HG02571 (cell line): ENCODE measurements at regions not wholly inside any gene's neighbourhood (a gene's known extent, or its start where the extent isn't known, plus 50 kb on each side); places are given as distances from the start of the nearest gene placed in this dataset.
A peak's percentile ranks its signal among the peaks of the same experiment; 100 is the strongest.
"Not testable (repeated sequence)": the region's sequence is repeated elsewhere in the genome, so short reads cannot be mapped to it uniquely, and the experiment has no call there.

Experiments
- ATAC-seq: cut with Tn5 transposase; IDR thresholded peaks from one replicate; pipeline ENCODE4 v1.9.1; 2021; ENCODE audit warnings: mild to moderate bottlenecking, moderate library complexity; ENCODE audit not compliant: unreplicated experiment

DNA sequence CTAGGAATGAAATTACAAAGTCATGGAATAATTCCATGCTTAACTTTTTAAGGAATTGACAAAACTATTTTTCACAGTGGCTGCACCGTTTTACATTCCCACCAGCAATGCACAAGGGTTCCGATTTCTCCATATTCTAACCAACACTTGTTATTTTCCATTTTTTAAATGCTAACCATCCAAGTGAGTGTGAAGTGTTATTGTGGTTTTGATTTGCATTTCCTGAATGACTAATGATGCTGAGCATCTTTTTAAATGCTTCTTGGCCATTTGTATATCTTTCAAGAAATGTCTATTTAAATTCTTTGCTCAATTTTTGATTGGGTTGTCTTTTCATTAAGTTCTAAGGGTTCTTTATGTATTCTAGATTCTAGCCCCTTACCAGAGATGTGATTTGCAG, 479.5 kb upstream of the SMARCA2 start:
- ATAC-seq: no peak

DNA sequence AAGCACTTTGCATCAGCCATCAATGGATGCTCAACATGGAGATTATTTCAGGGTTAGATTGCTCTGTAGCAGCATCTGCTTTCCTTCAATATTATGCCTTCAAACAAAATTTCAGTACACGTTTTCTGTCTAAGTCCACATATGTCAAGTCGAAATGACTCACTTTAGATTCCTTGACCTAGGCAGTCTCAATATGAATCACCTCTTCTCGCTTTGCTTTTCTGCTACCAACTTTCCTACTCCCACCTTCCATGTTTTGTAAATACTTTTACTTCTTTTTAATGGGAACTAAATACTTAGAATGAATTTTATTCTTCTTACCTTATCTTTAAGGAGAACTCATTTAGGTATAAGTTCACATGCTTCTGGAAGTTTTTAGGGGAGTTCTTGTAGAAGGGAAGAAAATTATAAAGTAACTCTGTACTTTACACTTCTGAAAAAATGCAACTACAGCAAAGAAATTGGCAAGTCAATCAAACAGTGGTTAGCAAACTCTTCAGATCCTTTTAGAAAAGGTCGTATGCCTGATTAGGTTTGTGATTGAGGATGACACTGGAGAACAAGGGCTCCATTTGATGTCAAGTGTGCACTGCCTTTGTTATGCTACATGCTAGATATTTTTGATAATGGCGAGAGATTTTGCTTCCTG, 478.5 kb upstream of the SMARCA2 start:
- ATAC-seq: peak; percentile 55

DNA sequence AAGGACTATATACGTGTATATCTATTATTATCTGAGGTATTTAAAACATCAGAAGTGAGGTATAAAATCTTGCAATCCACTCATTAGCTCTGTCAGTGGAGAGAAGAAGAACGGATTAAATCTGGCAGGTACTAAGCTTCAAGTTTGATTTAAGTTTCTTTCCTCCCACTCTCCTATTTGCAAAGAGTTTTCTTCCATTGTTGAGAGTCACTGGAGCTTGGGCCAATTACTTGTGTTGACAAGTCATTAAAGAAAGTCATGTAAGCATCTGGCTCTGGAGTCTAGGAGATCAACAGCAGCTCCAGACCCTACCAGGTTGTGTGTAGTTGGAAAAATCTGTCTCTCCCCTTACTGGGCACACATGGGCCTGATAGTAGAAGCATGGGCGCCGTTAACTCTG, 476.8 kb upstream of the SMARCA2 start:
- ATAC-seq: no peak

DNA sequence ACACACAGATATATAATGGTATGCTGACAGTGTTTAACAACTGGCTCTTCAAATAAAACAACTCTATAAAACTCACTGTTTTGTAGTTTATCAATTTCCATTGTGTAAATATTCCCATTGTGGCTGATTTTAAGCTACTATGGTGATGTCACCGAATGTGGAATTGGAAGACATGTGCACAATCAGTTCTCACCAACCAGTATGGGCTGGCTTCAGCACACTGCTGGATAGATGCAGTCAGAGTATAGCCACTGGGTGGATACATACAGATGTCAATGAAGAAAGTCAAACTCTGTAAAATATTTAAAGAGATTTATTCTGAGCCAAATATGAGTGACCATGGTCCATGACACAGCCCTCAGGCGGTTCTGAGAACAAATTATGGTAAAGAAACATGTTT, 475.9 kb upstream of the SMARCA2 start:
- ATAC-seq: no peak

DNA sequence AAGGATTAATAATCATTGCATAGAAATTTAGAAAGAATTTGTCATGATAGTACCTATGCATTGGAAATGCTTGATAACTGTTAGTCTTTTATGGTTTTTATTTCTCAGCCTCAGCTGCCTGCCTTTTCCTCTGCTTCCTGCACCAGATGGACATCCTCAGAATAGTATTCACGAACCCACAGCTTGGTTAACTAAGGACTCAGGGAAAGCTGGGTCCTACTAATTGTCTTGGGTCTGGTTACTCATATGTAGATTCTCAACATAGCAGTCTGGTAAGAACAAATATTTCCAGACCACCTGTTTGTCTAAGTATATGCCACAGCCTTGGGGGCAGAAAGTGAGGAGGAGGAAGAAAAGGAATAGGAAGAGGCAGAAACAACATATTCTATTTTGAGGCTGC, 464.5 kb upstream of the SMARCA2 start:
- no peak for ATAC-seq

DNA sequence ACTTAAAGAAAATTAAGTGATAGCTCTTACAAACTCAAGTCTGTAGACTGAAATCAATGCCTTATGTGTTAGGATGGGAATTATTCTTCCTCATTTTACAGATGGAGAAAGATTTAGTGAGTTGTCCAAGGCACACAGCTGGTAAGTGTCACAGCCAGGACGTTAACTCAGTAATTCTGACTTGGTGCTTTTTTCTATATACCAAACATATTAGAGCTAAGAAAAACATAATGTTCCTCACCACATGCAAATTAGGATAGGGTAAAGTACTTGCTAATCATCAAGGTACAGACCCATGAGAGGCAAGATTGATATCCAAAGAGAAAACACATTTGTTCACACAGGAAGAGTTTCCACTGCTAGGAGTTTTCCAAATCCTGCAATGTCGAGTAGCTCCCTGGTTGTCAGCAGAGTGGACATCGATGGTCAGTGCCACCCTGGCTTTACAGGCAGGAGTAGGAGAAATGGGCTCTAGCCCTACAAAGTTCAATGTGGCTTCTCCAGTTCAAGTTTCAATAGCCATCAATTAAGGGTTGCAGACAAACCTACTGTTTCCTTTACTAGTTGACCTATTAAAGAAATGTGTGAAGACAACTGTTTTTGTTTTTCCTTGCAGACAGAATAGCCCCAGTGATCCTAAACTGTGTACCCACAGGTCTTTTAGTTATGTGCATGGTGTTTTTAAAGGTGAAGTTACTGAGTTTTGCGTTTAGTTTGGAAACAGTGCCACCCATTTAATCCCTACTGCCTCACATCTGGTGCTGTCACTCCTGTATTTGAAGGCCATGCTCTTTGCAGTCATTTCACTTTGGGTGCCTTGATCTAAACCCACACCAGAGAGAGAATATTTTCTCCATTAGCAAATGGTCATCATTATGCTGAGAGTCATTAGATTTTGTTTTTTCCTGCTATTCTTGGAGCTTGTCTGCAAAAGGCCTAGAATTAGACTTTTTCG, 460.8 kb upstream of the SMARCA2 start:
- ATAC-seq: no peak

DNA sequence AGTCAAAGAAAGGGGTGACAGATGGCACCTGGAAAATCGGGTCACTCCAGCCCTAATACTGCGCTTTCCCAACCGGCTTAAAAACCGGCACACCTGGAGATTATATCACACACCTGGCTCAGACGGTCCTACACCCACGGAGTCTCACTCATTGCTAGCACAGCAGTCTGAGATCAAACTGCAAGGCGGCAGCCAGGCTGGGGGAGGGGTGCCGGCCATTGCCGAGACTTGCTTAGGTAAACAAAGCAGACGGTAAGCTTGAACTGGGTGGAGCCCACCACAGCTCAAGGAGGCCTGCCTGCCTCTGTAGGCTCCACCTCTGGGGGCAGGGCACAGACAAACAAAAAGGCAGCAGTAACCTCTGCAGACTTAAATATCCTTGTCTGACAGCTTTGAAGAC, 456.5 kb upstream of the SMARCA2 start:
- not testable (repeated sequence) for ATAC-seq

DNA sequence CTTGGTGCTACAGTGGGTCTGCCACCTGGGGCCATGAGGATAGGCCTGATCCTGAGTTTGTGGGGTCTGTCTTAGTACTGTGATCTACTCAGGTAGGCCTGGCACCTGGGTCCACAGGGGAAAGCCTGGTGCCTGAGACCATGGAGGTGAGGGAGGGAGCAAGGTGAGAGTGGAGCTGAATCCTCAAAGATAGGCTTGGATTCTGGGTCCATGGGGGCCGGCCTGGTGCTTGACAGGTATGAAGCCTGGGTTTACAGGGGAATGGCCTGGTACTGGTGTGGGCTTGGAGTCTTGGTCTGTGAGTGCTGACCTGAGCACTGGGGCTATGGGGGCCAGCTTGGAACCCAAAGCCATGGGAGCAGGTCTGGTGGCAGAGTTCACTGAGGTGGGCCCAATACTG, 439.2 kb upstream of the SMARCA2 start:
- ATAC-seq: no peak

DNA sequence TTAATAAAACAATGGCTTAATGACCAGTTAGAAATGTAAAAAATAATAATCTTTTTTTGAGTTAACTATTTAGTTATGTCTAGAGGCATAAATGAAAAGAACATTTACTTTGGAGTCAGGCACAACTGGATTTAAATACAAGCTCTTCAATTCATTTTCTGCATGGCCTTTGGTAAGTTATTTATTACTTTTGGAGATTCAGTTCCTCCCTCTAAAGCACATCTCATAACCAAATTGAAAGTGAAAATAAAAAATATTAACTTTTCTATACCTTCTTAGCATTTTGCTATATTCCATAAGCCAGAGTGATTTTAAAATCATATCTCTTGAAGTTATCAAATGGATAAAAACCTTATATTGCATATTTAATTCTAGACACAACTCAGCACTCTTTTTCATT, 434.9 kb upstream of the SMARCA2 start:
- ATAC-seq: no peak

DNA sequence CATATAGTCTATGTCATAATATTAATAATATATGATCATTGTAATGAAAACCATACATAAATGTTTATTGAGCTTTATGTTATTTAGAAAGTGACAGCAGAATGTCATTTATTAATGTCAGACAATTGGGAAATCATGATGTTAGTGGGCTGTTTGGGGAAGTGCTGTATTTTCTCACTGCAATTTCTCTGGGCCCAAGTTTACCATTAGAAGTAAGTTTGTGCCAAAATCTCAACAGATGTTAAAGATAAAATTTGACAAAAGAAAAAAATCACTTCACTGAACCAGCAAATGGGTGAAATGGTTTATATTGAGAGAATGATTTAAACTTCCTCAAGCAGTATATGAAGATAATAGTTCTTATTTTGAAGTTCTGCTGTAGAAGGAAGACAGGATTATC, 433.2 kb upstream of the SMARCA2 start:
- ATAC-seq: no peak

DNA sequence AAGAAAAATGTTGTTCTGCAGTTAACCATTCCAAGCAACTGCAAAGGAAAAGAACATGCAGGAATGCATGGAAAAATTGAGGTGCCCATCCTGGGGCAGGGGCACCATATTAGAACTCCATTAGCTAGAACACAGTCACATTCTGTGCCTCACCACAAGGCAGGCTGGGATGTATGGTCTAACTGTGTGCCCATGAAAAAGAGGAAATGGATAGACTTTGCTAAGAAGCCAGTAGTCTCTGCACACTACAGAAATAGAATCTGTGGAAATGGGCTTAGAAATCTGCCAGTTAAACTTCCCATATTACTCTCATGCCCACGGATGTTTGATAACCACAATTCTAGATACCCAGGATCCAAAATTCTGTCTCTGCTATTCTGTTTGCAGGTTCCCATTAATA, 423.8 kb upstream of the SMARCA2 start:
- no peak for ATAC-seq

DNA sequence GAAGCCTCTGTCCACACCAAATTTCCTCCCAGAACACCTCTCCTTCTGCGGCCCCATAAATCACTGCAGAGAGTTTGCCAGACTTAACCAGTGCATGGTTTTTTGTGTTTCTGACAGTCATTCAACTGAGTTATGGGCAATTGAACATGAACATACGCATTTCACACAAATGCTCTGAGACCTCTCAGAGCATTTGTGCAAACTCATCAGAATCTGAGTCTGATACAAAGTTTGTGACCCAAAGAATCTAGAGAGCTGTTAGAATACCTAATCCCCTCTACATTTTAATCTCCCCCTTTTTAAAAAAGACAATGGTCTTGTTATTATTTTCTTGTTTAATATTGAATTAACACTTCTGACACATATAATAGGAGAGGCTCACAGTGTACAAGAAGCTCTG, 416.9 kb upstream of the SMARCA2 start:
- ATAC-seq: no peak

DNA sequence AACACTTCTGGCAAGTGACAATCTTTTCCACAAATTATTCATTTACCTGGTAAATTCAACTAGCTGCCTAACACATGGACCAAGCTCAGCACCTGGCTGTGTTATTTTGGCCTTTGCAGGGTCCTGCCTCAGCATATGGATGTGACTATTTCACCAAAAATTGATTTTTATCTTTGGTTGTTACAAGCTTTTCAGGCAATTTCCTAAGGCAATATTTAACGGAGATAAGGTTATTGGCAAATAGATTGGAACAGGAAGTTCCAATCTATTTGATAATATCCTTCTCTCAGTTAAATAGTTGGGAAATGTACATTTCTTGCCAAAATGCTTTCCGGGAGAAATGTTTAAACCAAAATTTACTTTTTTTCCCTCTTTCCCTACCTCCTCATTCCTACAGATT, 415.2 kb upstream of the SMARCA2 start:
- no peak for ATAC-seq

DNA sequence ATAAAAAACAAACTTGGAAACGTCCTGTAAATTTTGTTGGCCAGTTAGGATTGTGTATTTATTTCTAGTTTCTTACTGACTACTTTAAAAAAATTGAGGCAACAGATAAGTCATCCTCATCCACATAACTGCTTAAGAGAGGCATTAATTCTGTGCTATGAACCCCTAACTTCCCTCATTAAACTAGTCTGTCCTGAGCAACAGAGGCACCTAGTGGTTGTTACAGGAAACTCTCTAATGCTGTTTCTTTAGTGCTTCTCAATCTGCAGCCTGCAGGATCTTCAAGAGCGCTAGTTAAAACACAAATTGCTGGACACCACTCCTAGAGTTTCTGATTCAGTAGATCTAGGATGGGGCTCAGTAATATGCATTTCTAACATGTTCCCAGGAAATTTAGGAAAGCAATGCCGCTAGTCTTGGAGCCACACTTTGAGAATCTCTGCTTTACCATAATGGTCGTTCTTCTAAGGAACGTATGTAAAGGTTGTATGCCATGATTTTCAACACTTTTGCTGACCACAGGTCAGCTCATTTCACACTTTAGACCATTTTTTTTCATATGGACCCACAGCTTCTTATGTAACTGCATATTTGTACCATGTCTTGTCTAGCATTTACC, 410.1 kb upstream of the SMARCA2 start:
- peak; percentile 61 for ATAC-seq

DNA sequence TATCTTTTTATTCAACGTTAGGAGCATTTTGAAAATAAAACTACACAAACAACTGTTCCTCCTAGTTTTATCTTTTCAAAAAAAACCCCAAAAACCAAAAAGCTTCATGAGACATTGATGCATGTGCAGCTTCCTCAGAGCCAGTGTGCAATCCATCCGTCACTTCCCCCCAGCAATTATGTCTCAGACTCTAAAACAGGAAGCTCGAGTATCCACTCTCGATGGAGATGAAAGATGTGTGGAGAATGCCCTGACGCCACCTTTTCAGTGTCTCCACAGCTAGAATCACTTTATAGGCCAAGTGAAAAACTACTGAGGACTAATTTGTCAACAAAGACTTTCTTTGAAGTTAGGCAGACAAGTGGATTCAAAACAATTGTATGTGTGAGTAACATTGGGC, 408.9 kb upstream of the SMARCA2 start:
- no peak for ATAC-seq

DNA sequence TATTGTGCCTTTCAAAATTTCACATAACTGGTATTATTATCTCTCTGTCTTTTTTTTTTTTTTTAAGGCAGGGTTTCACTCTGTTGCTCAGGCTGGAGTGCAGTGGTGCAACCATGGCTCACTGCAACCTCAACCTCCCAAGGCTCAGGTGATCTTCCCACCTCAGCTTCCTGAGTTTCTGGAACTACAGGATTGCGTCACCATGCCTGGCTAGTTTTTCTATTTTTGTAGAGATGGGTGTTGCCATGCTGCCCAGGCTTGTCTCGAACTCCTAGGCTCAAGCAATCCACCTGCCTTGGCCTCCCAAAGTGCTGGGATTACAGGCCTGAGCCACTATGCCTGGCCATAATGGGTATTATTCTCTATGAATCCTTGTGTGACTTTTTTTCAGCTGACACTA, 402.3 kb upstream of the SMARCA2 start:
- ATAC-seq: no peak

DNA sequence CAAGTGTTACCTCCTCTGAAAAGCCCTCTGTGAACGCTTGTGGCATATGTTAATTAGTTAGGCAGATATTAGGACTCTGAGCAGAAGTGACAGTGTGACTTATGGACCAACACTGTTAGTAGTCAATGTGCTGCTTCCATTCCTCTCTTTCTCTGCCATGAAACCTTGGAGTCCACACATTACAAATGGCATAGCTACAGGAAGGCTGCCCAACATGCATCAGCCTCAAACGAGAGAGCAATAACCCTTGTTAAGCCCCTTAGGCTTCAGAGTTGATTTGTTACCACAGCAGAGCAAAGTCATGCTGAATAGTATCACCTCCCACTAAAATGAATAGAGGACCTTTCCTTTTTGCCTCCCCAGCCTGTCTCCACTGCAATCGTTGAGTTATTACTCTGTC, 397.7 kb upstream of the SMARCA2 start:
- no peak for ATAC-seq

DNA sequence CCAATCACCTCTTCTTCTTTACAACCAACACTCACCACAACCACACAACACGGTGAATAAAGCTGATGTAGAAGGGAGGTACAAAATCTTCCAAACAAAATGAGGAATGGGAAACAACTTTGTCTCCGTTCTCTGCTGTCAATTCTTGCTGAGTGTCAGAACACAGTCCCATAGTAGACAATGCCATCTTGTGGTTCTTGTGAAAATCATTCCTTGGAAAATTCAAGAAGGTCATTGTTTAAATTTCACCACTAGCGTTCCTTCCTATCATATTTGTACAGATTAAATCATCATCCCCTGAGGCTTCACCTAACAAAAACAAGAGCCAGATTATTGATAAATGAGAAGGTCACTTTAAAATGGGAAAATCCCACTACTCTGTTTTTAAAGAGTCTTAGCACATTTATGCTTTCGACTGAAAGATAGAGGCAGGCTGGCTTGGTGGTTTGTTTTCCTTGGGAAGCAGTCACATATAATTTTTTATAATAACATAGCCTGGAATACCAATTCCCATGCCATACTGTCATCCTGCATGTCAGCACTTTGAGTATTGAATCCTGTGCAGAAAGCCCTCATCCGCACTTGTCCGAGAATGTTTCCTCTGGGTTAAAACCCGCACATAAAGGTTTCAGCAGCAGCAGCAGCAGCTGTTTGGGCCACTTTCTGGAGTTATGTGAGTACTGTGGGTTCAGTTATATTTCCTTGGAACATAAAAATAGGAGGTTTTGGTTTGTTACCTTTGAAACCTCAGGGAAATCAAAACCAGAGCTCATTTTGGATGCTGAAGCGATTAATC, 395.0 kb upstream of the SMARCA2 start:
- no peak for ATAC-seq

DNA sequence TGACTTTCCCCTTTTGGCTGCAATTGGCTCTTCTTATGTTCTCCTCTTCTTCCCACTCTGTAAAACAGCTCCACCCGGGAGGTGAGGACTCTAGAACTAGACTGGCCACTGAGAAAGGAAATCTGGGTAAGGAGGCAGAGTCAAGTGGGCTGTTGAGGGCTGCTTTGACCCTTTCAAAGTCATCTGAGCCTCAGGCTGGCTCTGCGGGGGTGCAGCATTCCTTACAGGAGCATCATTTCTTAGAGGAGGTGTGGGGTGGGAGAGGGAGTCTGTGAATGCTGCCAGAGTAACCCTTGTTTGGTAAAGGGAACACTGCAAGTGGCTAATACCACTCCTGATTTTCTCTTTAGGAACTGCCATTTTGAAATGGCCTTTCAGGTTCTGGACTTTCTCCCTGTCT, 377.7 kb upstream of the SMARCA2 start:
- ATAC-seq: no peak

DNA sequence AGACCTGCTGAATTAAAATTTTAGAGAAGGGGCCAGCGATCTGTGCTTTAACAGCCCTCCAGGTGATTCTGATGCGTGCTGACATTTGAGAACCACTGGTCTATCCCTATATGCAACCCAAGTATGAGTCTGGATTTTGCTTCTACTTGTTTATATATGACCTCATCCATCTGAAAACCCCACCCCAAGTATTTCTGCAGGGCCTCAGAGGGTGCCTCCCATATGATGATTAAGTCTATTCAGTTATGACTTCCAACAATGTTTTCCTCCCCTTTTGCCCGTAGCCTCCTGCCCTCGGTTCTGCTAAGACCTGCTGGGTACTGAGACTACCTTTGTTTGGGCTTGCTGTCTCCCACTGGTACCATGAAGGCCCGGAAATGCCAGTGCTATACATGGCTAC, 376.0 kb upstream of the SMARCA2 start:
- ATAC-seq: no peak

DNA sequence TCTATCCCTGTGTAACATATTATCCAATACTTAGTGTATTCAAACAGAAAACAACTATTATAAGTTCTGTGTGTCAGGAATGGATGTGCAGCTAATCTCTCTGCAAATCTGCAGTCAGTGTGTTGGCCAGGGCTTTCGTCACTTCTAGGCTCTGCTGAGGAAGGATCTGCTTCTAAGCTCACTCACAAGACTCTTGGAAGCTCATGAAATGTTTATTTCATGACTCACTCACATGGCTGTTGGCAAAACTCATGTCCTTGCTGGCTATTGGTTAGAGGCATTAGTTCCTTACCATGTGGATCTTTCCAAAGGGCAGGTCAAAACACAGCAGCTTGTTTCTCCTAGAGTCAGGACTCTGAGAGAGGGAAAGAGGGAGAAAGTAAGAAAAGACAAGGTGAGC, 367.4 kb upstream of the SMARCA2 start:
- ATAC-seq: no peak
